Keratinocyte (primary cell): ENCODE measurements at regions not wholly inside any gene's neighbourhood (a gene's known extent, or its start where the extent isn't known, plus 50 kb on each side); places are given as distances from the start of the nearest gene placed in this dataset.

ENCODE experiments used
- CTCF ChIP-seq, 3 experiments: IDR thresholded peaks in 1 of 3; conservative IDR thresholded peaks in 1 of 3; optimal IDR thresholded peaks in 1 of 3; 2 replicates in 2 of 3; 3 replicates in 1 of 3; pipeline versions ENCODE3 to v1.5.1; 2011; ENCODE audit warnings: low read length in 3 of 3, mild to moderate bottlenecking in 3 of 3, moderate library complexity in 2 of 3, control low read depth in 1 of 3, inconsistent platforms in 1 of 3; ENCODE audit not compliant: insufficient read depth in 2 of 3; ENCODE audit errors: extremely low read depth in 1 of 3
- EZH2 ChIP-seq: IDR thresholded peaks from one replicate; pipeline ENCODE4 v1.6.1; 2012; ENCODE audit warnings: inconsistent platforms, mild to moderate bottlenecking, low read length, moderate library complexity

GRCh38 chr1:168466714-168467131 is 77.1 kb downstream of the XCL2 start:
- TF ChIP-seq CTCF (optimal IDR thresholded peaks at IDR 0.05 in 1 of 3, IDR thresholded peaks at IDR 0.05 in 1 of 3, conservative IDR thresholded peaks at IDR 0.05 in 1 of 3; ENCODE audit: extremely low read depth in 1 of 3, insufficient read depth in 2 of 3, low read length in 3 of 3), result no peak
- TF ChIP-seq EZH2, result no peak
